T-helper 2 cell treated with Interferon-gamma antibody and Interleukin-4, amounts not matched to agents 5 μg/mL and 100 μg/mL, for 36 hours (primary cell): ENCODE measurements at regions not wholly inside any gene's neighbourhood (a gene's known extent, or its start where the extent isn't known, plus 50 kb on each side); places are given as distances from the start of the nearest gene placed in this dataset.

Experiments
- DNase-seq: peaks from one replicate; pipeline ENCODE4 v3.0.0; 2021; ENCODE audit warnings: low spot score
- H3K27ac Mint-ChIP-seq: one replicate; pipeline ENCODE4 v1.8.0; 2021; ENCODE audit warnings: mild to moderate bottlenecking, mixed read lengths
- H3K27me3 Mint-ChIP-seq: one replicate; pipeline ENCODE4 v1.8.0; 2021; ENCODE audit warnings: low read depth, mixed read lengths
- H3K36me3 Mint-ChIP-seq: one replicate; pipeline ENCODE4 v1.8.0; 2021; ENCODE audit warnings: low read depth, mixed read lengths
- H3K4me1 Mint-ChIP-seq: one replicate; pipeline ENCODE4 v1.8.0; 2021; ENCODE audit warnings: low read depth, mixed read lengths
- H3K4me3 Mint-ChIP-seq: one replicate; pipeline ENCODE4 v1.8.0; 2022; ENCODE audit warnings: mild to moderate bottlenecking, moderate library complexity, mixed read lengths
- H3K9me3 Mint-ChIP-seq: one replicate; pipeline ENCODE4 v1.8.0; 2021; ENCODE audit warnings: mixed read lengths

GRCh38 chr3:161823910-161824309 lies 327.3 kb downstream of the OTOL1 start:
- DNase-seq = no peak
- H3K9me3 Mint-ChIP-seq = no peaks in the 10 kb centered on the region
- no peaks in the 10 kb centered on the region for H3K36me3 Mint-ChIP-seq
- no peaks in the 10 kb centered on the region for H3K27me3 Mint-ChIP-seq
- H3K4me3 Mint-ChIP-seq = no peak overlapping the region
- no peaks in the 10 kb centered on the region for H3K4me1 Mint-ChIP-seq
- no peak overlapping the region for H3K27ac Mint-ChIP-seq

- H3K9me3 Mint-ChIP-seq = no peaks in the 10 kb centered on the region
- no peak for DNase-seq
- H3K27ac Mint-ChIP-seq = no peak overlapping the region
- no peaks in the 10 kb centered on the region for H3K27me3 Mint-ChIP-seq
- no peaks in the 10 kb centered on the region for H3K36me3 Mint-ChIP-seq
- H3K4me3 Mint-ChIP-seq = no peak overlapping the region
- H3K4me1 Mint-ChIP-seq = no peaks in the 10 kb centered on the region
These were observed 341.4 kb downstream of the OTOL1 start for GRCh38 chr3:161838021-161838420.

GRCh38 chr3:161848376-161848775 lies 351.8 kb downstream of the OTOL1 start:
- H3K27ac Mint-ChIP-seq = no peak overlapping the region

GRCh38 chr3:161851941-161852566 lies 355.4 kb downstream of the OTOL1 start:
- Mint-ChIP-seq H3K36me3 (no peaks in the 10 kb centered on the region), H3K27ac (no peak overlapping the region), H3K4me3 (no peak overlapping the region), H3K4me1 (no peaks in the 10 kb centered on the region), H3K9me3 (no peaks in the 10 kb centered on the region), H3K27me3 (no peaks in the 10 kb centered on the region)
- peak; percentile 10 for DNase-seq

More at GRCh38 chr3:161848376-161848775, 351.8 kb downstream of the OTOL1 start:
- no peaks in the 10 kb centered on the region for H3K36me3 Mint-ChIP-seq
- no peaks in the 10 kb centered on the region for H3K4me1 Mint-ChIP-seq
- H3K9me3 Mint-ChIP-seq = no peaks in the 10 kb centered on the region
- DNase-seq = no peak
- no peaks in the 10 kb centered on the region for H3K27me3 Mint-ChIP-seq
- H3K4me3 Mint-ChIP-seq = no peak overlapping the region

- no peaks in the 10 kb centered on the region for H3K9me3 Mint-ChIP-seq
- no peaks in the 10 kb centered on the region for H3K4me1 Mint-ChIP-seq
- H3K27ac Mint-ChIP-seq = no peak overlapping the region
- H3K36me3 Mint-ChIP-seq = no peaks in the 10 kb centered on the region
- no peak for DNase-seq
- H3K4me3 Mint-ChIP-seq = no peak overlapping the region
- no peaks in the 10 kb centered on the region for H3K27me3 Mint-ChIP-seq
These were observed 356.1 kb downstream of the OTOL1 start for GRCh38 chr3:161852744-161853143.

GRCh38 chr3:161854232-161854771 lies 357.7 kb downstream of the OTOL1 start:
- Mint-ChIP-seq H3K9me3 (no peaks in the 10 kb centered on the region), H3K27me3 (no peaks in the 10 kb centered on the region), H3K4me3 (no peak overlapping the region), H3K36me3 (no peaks in the 10 kb centered on the region), H3K4me1 (no peaks in the 10 kb centered on the region), H3K27ac (no peak overlapping the region)
- no peak for DNase-seq

- Mint-ChIP-seq H3K27me3 (no peaks in the 10 kb centered on the region), H3K36me3 (no peaks in the 10 kb centered on the region)
These were observed 362.4 kb downstream of the OTOL1 start for GRCh38 chr3:161859057-161859456.

GRCh38 chr3:161859865-161860450 lies 363.4 kb downstream of the OTOL1 start:
- H3K27ac Mint-ChIP-seq = no peak overlapping the region
- DNase-seq = no peak
- H3K4me1 Mint-ChIP-seq = no peaks in the 10 kb centered on the region
- H3K9me3 Mint-ChIP-seq = no peaks in the 10 kb centered on the region
- H3K36me3 Mint-ChIP-seq = no peaks in the 10 kb centered on the region
- no peaks in the 10 kb centered on the region for H3K27me3 Mint-ChIP-seq
- H3K4me3 Mint-ChIP-seq = no peak overlapping the region

More at GRCh38 chr3:161859057-161859456, 362.4 kb downstream of the OTOL1 start:
- H3K4me1 Mint-ChIP-seq = no peaks in the 10 kb centered on the region
- no peak overlapping the region for H3K4me3 Mint-ChIP-seq
- H3K27ac Mint-ChIP-seq = no peak overlapping the region
- H3K9me3 Mint-ChIP-seq = no peaks in the 10 kb centered on the region
- no peak for DNase-seq

- H3K36me3 Mint-ChIP-seq = no peaks in the 10 kb centered on the region
- H3K9me3 Mint-ChIP-seq = no peaks in the 10 kb centered on the region
- no peaks in the 10 kb centered on the region for H3K4me1 Mint-ChIP-seq
- H3K4me3 Mint-ChIP-seq = no peak overlapping the region
- no peak for DNase-seq
- no peaks in the 10 kb centered on the region for H3K27me3 Mint-ChIP-seq
- no peak overlapping the region for H3K27ac Mint-ChIP-seq
These were observed 367.2 kb downstream of the OTOL1 start for GRCh38 chr3:161863775-161864174.

- no peak for DNase-seq
- Mint-ChIP-seq H3K9me3 (no peaks in the 10 kb centered on the region), H3K36me3 (no peaks in the 10 kb centered on the region), H3K4me3 (no peak overlapping the region), H3K27ac (no peak overlapping the region), H3K4me1 (no peaks in the 10 kb centered on the region), H3K27me3 (no peaks in the 10 kb centered on the region)
These were observed 369.6 kb downstream of the OTOL1 start for GRCh38 chr3:161866176-161866575.

- DNase-seq = no peak
- Mint-ChIP-seq H3K27ac (no peak overlapping the region), H3K27me3 (no peaks in the 10 kb centered on the region), H3K4me1 (no peaks in the 10 kb centered on the region), H3K4me3 (no peak overlapping the region), H3K36me3 (no peaks in the 10 kb centered on the region), H3K9me3 (no peaks in the 10 kb centered on the region)
These were observed 378.9 kb downstream of the OTOL1 start for GRCh38 chr3:161875483-161875882.

GRCh38 chr3:161879470-161879869 lies 382.9 kb downstream of the OTOL1 start:
- no peaks in the 10 kb centered on the region for H3K4me1 Mint-ChIP-seq
- no peak overlapping the region for H3K4me3 Mint-ChIP-seq
- no peaks in the 10 kb centered on the region for H3K36me3 Mint-ChIP-seq
- no peaks in the 10 kb centered on the region for H3K27me3 Mint-ChIP-seq
- H3K9me3 Mint-ChIP-seq = peaks cover 10% of the 10 kb centered on the region
- H3K27ac Mint-ChIP-seq = no peak overlapping the region
- DNase-seq = no peak

- no peak overlapping the region for H3K27ac Mint-ChIP-seq
- no peaks in the 10 kb centered on the region for H3K36me3 Mint-ChIP-seq
- peaks cover 24% of the 10 kb centered on the region for H3K9me3 Mint-ChIP-seq
- H3K4me1 Mint-ChIP-seq = no peaks in the 10 kb centered on the region
- DNase-seq = no peak
- no peaks in the 10 kb centered on the region for H3K27me3 Mint-ChIP-seq
- H3K4me3 Mint-ChIP-seq = no peak overlapping the region
These were observed 388.2 kb downstream of the OTOL1 start for GRCh38 chr3:161884830-161885229.

GRCh38 chr3:161890147-161890625 lies 393.6 kb downstream of the OTOL1 start:
- no peaks in the 10 kb centered on the region for H3K27me3 Mint-ChIP-seq
- no peak overlapping the region for H3K4me3 Mint-ChIP-seq
- peaks cover 10% of the 10 kb centered on the region for H3K9me3 Mint-ChIP-seq
- H3K36me3 Mint-ChIP-seq = no peaks in the 10 kb centered on the region
- no peaks in the 10 kb centered on the region for H3K4me1 Mint-ChIP-seq
- no peak overlapping the region for H3K27ac Mint-ChIP-seq
- DNase-seq = no peak
